HFFc6 (cell line): ENCODE measurements at regions not wholly inside any gene's neighbourhood (a gene's known extent, or its start where the extent isn't known, plus 50 kb on each side); places are given as distances from the start of the nearest gene placed in this dataset.

Source experiments
- DNase-seq: peaks from one replicate; pipeline ENCODE4 v3.0.0-alpha.2; 2018
- H3K27ac Mint-ChIP-seq: 2 replicates; pipeline ENCODE4 v1.8.0; 2020; ENCODE audit warnings: mild to moderate bottlenecking, mixed read lengths
- H3K27me3 Mint-ChIP-seq: 2 replicates; pipeline ENCODE4 v1.8.0; 2021; ENCODE audit warnings: mild to moderate bottlenecking, moderate library complexity, mixed read lengths; ENCODE audit not compliant: insufficient read depth
- H3K36me3 Mint-ChIP-seq: 2 replicates; pipeline ENCODE4 v1.8.0; 2021; ENCODE audit warnings: low read depth, mixed read lengths
- H3K4me1 Mint-ChIP-seq: 2 replicates; pipeline ENCODE4 v1.8.0; 2020; ENCODE audit warnings: low read depth, mixed read lengths
- H3K4me3 Mint-ChIP-seq: 2 replicates; pipeline ENCODE4 v1.8.0; 2020; ENCODE audit warnings: mild to moderate bottlenecking, moderate library complexity, mixed read lengths
- H3K9me3 Mint-ChIP-seq: 2 replicates; pipeline ENCODE4 v1.8.0; 2020; ENCODE audit warnings: mild to moderate bottlenecking, mixed read lengths
- TF ChIP-seq, protein P1 (sequence below): fragments of 200-600 bp; sonication (generic); IDR thresholded peaks from 2 replicates; pipeline ENCODE4 v1.5.0; 2021; ENCODE audit warnings: antibody characterized with exemption, mild to moderate bottlenecking

DNA sequence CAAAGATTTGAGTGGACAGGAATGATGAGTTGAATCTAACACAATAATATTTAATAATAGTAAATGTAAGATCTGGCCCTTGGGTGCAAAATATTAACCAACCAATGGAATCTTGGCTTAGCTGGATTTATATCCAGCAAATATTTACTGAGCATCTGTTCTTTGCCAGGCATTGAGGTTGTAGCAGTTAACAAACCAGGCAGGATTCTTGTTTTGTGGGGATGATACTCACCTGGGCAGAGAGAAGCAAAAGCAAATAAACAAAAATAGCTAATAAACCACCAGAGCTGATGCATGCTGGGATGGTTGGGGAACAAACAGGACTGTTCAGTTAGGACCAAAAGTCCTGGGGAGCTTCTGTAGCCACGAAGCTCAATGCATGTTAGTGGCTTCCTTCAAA lies 84.1 kb upstream of the CDH13 start:
- Mint-ChIP-seq H3K36me3 (no peaks in the 10 kb centered on the region), H3K9me3 (peaks cover 9% of the 10 kb centered on the region), H3K4me3 (no peak overlapping the region), H3K4me1 (no peaks in the 10 kb centered on the region), H3K27ac (no peak overlapping the region), H3K27me3 (peaks cover 5% of the 10 kb centered on the region)
- TF ChIP-seq, protein P1, sequence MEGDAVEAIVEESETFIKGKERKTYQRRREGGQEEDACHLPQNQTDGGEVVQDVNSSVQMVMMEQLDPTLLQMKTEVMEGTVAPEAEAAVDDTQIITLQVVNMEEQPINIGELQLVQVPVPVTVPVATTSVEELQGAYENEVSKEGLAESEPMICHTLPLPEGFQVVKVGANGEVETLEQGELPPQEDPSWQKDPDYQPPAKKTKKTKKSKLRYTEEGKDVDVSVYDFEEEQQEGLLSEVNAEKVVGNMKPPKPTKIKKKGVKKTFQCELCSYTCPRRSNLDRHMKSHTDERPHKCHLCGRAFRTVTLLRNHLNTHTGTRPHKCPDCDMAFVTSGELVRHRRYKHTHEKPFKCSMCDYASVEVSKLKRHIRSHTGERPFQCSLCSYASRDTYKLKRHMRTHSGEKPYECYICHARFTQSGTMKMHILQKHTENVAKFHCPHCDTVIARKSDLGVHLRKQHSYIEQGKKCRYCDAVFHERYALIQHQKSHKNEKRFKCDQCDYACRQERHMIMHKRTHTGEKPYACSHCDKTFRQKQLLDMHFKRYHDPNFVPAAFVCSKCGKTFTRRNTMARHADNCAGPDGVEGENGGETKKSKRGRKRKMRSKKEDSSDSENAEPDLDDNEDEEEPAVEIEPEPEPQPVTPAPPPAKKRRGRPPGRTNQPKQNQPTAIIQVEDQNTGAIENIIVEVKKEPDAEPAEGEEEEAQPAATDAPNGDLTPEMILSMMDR: no peak
- no peak for DNase-seq

DNA sequence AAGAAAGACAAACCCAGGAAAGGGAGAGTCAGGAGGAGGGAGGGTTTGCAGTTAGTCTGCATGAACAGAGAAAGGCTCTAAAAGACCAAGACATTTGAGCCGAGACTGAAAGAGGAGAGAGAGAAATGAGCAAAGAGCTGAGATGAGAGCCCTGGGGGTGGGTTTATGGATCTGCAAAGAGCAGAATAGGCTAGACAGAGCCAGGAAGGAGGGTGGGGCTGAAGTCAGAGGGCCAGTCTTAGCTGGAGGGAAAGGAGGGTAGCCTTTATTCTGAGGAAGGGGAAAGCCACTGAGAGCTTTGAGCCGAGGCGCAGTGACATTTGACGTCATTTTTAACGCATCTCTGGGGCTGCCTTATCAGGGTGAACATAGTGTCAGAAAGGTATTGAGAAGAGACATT lies 85.7 kb upstream of the CDH13 start:
- no peaks in the 10 kb centered on the region for H3K4me1 Mint-ChIP-seq
- TF ChIP-seq, protein P1: no peak
- peaks cover 9% of the 10 kb centered on the region for H3K9me3 Mint-ChIP-seq
- peaks cover 5% of the 10 kb centered on the region for H3K27me3 Mint-ChIP-seq
- H3K36me3 Mint-ChIP-seq: no peaks in the 10 kb centered on the region
- H3K4me3 Mint-ChIP-seq: no peak overlapping the region
- no peak overlapping the region for H3K27ac Mint-ChIP-seq
- DNase-seq: no peak

DNA sequence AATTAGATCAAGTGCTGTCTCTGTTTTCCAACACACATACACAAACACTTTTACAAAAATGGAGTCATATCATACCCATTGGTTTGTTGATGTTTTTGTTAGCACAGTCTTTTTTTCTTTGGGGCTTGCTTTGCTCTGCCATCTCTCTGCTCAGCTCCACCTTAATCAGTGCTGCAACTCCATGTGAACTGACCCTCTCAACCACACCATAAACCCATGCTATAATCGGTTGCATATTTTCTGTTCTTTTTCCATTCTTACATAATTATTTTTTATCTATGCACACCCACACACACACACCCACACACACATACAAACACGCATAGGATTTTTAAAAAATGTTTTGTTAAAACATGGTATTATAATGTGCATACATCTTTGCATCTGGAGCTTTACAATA lies 91.0 kb upstream of the CDH13 start:
- DNase-seq: no peak
- Mint-ChIP-seq H3K9me3 (peaks cover 11% of the 10 kb centered on the region), H3K4me3 (no peak overlapping the region), H3K36me3 (no peaks in the 10 kb centered on the region), H3K4me1 (no peaks in the 10 kb centered on the region), H3K27ac (no peak overlapping the region), H3K27me3 (peaks cover 5% of the 10 kb centered on the region; the same call in 1 of the 2 replicates)
- TF ChIP-seq, protein P1: no peak

DNA sequence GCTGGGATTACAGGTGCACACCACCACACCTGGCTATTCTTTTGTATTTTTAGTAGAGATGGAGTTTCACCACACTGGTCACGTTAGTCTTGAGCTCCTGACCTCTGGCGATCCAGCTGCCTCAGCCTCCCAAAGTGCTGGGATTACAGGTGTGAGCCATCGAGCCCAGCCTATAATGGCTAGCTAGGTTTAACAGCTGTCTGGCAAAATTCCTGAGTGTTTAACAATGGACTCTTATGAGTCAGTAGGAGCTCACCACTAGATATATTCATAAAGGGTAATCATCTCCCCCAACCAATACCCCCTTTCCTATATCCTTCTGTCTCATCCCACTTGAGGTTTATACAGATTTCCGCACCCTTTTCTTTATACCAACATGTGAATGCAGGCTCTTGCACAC lies 91.5 kb upstream of the CDH13 start:
- H3K9me3 Mint-ChIP-seq: peaks cover 9% of the 10 kb centered on the region; the same call in 1 of the 2 replicates
- H3K27me3 Mint-ChIP-seq: peaks cover 5% of the 10 kb centered on the region; the same call in 1 of the 2 replicates
- TF ChIP-seq, protein P1: no peak
- no peaks in the 10 kb centered on the region for H3K4me1 Mint-ChIP-seq
- no peak overlapping the region for H3K4me3 Mint-ChIP-seq
- DNase-seq: no peak
- no peaks in the 10 kb centered on the region for H3K36me3 Mint-ChIP-seq
- no peak overlapping the region for H3K27ac Mint-ChIP-seq

DNA sequence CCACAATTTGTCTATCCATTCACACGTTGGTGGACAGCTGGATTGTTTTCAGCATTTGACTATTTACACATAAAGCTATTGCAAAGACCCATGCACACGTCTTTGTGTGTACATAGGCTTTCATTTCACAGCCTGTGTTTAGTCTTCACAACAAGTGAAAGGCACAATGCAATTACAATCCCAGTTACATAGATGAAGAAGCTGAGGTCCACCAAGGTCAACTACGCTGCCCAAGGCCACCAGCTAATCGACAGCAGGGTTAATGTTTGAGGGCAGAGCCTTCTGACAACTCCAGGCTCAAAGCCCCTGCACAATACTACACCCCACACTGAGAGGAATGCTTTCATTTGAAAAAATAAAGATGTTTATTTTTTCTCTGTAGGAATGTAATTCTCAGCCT lies 93.6 kb upstream of the CDH13 start:
- Mint-ChIP-seq H3K27me3 (peaks cover 7% of the 10 kb centered on the region; the same call in 1 of the 2 replicates), H3K36me3 (no peaks in the 10 kb centered on the region)
- DNase-seq: no peak

More for the DNA sequence above, 93.6 kb upstream of the CDH13 start:
- no peak overlapping the region for H3K4me3 Mint-ChIP-seq
- TF ChIP-seq, protein P1: no peak
- H3K27ac Mint-ChIP-seq: no peak overlapping the region
- H3K9me3 Mint-ChIP-seq: peaks cover 11% of the 10 kb centered on the region
- no peaks in the 10 kb centered on the region for H3K4me1 Mint-ChIP-seq
